GM10266 (cell line): ENCODE measurements at regions not wholly inside any gene's neighbourhood (a gene's known extent, or its start where the extent isn't known, plus 50 kb on each side); places are given as distances from the start of the nearest gene placed in this dataset.

Experiments used
- DNase-seq: peaks from one replicate; pipeline ENCODE4 v3.0.0; 2012; ENCODE audit errors: extremely low spot score
- CTCF ChIP-seq: IDR thresholded peaks from 2 replicates; pipeline ENCODE4 v1.5.1; 2012; ENCODE audit warnings: mild to moderate bottlenecking, low read depth; ENCODE audit not compliant: control insufficient read depth, insufficient read depth; ENCODE audit errors: missing control alignments

- no peak for TF ChIP-seq CTCF
- no peak for DNase-seq
Measured at GRCh38 chr2:23256643-23257042, 128.3 kb upstream of the KLHL29 start.

- no peak for TF ChIP-seq CTCF
- DNase-seq = no peak
Measured at GRCh38 chr2:23260621-23261020, 124.4 kb upstream of the KLHL29 start.

GRCh38 chr2:23268467-23269263, 116.3 kb upstream of the KLHL29 start:
- no peak for TF ChIP-seq CTCF

DNA sequence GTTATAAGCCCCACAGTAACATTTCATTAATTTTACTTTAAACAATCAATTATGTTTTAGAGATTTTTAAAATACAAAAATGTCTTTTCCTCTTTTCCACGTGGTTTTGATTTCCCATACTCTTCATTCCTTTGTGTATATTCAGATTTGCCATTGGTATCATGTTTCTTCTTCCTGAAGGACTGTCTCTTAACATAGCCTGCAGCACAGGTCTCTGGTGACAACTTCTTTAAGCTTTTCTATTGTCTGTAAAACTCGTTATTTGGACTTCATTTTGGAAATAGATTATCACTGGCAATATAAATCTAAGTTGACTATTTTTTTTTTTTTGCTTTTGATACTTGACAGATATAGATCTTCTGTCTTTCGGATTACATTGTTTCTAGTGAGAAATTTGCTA, 115.2 kb upstream of the KLHL29 start:
- DNase-seq = no peak
- no peak for TF ChIP-seq CTCF

More at GRCh38 chr2:23268467-23269263, 116.3 kb upstream of the KLHL29 start:
- DNase-seq = no peak

GRCh38 chr2:23270810-23271209, 114.2 kb upstream of the KLHL29 start:
- TF ChIP-seq CTCF = no peak
- DNase-seq = no peak

GRCh38 chr2:23271230-23271629, 113.7 kb upstream of the KLHL29 start:
- no peak for TF ChIP-seq CTCF

GRCh38 chr2:23273786-23274185, 111.2 kb upstream of the KLHL29 start:
- no peak for TF ChIP-seq CTCF
- DNase-seq = no peak

More at GRCh38 chr2:23271230-23271629, 113.7 kb upstream of the KLHL29 start:
- no peak for DNase-seq
